Naive thymus-derived CD8-positive, alpha-beta T cell (primary cell): ENCODE measurements at regions not wholly inside any gene's neighbourhood (a gene's known extent, or its start where the extent isn't known, plus 50 kb on each side); places are given as distances from the start of the nearest gene placed in this dataset.
"Not testable (repeated sequence)": the region's sequence is repeated elsewhere in the genome, so short reads cannot be mapped to it uniquely, and the experiment has no call there.

Experiments
- ATAC-seq, 2 donors: fragments of 150-1000 bp; cut with Tn5 transposase in 1 of 2; sonication (Bioruptor Pico), chemical (Tn5 transposase) in 1 of 2; 1 replicate in 1 of 2; 2 replicates in 1 of 2; pipeline ENCODE4 v1.10.0; 2021; ENCODE audit warnings: mild to moderate bottlenecking in 2 of 2, moderate library complexity in 2 of 2
- POLR2A ChIA-PET: fragments of 350-600 bp; sonication (Branson Sonifier 250); formaldehyde crosslinking; loops from one replicate; lab custom pipeline; 2021; ENCODE audit warnings: antibody characterized with exemption; lab: Charles Lee
- DNase-seq, 10 donors: peaks; one replicate each; pipeline versions ENCODE4 v3.0.0 to v3.0.0-alpha.2; 2020 to 2022
- H3K27ac Mint-ChIP-seq, 10 donors: one replicate each; pipeline ENCODE4 v1.8.0; 2020 to 2022; ENCODE audit warnings: mild to moderate bottlenecking in 10 of 10, mixed read lengths in 10 of 10, moderate library complexity in 4 of 10, inconsistent platforms in 1 of 10
- H3K27me3 Mint-ChIP-seq, 5 donors: one replicate each; pipeline ENCODE4 v1.8.0; 2021 to 2022; ENCODE audit warnings: mixed read lengths in 5 of 5
- H3K36me3 Mint-ChIP-seq, 3 donors: one replicate each; pipeline ENCODE4 v1.8.0; 2020 to 2022; ENCODE audit warnings: mixed read lengths in 3 of 3, mild to moderate bottlenecking in 2 of 3, inconsistent platforms in 1 of 3
- H3K4me1 Mint-ChIP-seq, 4 donors: one replicate each; pipeline ENCODE4 v1.8.0; 2021 to 2022; ENCODE audit warnings: mixed read lengths in 4 of 4
- H3K4me3 Mint-ChIP-seq, 10 donors: one replicate each; pipeline ENCODE4 v1.8.0; 2020 to 2022; ENCODE audit warnings: mild to moderate bottlenecking in 10 of 10, mixed read lengths in 10 of 10, moderate library complexity in 6 of 10, inconsistent platforms in 1 of 10
- H3K9me3 Mint-ChIP-seq, 9 donors: one replicate each; pipeline ENCODE4 v1.8.0; 2020 to 2022; ENCODE audit warnings: mixed read lengths in 9 of 9, mild to moderate bottlenecking in 3 of 9, inconsistent platforms in 1 of 9, moderate library complexity in 1 of 9

DNA sequence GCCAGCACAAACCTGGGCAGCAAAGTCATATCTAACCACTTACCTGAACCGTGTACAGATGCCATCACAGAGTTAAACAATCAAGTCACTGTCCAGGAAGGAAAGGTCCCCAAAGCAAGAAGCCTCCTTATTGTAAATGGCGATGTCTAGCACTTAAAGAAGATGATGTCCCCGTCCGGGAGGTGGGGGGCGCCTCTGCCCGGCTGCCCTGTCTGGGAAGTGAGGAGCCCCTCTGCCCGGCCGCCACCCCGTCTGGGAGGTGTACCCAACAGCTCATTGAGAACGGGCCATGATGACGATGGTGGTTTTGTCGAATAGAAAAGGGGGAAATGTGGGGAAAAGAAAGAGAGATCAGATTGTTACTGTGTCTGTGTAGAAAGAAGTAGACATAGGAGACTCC lies 231.9 kb downstream of the SLITRK2 start:
- DNase-seq, H3K9me3 Mint-ChIP-seq, POLR2A ChIA-PET, H3K27me3 Mint-ChIP-seq, H3K36me3 Mint-ChIP-seq, H3K4me3 Mint-ChIP-seq, ATAC-seq, H3K27ac Mint-ChIP-seq, H3K4me1 Mint-ChIP-seq: not testable (repeated sequence)

DNA sequence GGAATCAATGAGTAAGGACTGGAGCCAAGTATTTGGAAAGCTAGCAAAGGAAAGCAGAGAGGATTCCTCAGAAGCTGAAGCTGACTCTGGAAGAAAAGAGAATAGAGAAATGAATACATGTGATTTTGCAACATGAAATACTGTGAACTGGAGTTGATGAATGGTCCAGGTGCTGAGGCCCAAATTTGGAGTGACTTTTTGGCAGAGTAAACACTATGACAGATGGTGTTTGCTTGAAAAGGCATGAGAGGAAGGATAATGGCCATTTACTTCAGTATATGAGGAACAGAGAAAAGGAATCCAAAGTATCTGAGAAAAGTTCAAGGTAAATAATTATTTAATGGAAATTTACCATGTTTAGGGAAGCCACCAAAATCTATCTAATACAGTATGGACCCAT lies 236.7 kb downstream of the SLITRK2 start:
- no peaks in the 10 kb centered on the region for H3K9me3 Mint-ChIP-seq
- POLR2A ChIA-PET: no interaction called here
- H3K4me1 Mint-ChIP-seq: no peaks in the 10 kb centered on the region
- H3K27ac Mint-ChIP-seq: no peak overlapping the region
- DNase-seq (no peak), ATAC-seq (no peak)
- no peaks in the 10 kb centered on the region for H3K27me3 Mint-ChIP-seq
- no peak overlapping the region for H3K4me3 Mint-ChIP-seq
- no peaks in the 10 kb centered on the region for H3K36me3 Mint-ChIP-seq

DNA sequence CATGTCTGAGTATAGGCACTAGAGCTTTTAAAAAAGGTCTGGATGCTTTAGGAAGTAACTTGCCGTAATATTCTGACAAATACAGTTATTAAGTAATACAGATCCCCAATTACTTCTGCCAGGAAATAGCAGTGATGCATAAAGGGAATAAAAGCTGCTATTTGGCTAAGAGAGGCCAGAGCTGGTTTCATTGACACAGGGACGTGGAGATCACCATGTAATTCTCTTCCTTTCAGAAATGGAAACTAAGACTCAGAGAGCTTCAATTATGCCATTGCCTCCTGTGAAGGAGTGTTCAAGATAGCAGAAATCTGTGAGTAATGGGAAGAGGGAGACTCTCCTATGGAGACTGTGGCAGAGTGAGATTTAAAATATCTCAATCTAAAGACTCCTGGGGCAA lies 238.1 kb downstream of the SLITRK2 start:
- no peak overlapping the region for H3K27ac Mint-ChIP-seq
- no peaks in the 10 kb centered on the region for H3K4me1 Mint-ChIP-seq
- POLR2A ChIA-PET: no interaction called here
- DNase-seq (no peak), ATAC-seq (no peak)
- H3K36me3 Mint-ChIP-seq: no peaks in the 10 kb centered on the region
- no peak overlapping the region for H3K4me3 Mint-ChIP-seq
- H3K9me3 Mint-ChIP-seq: no peaks in the 10 kb centered on the region
- no peaks in the 10 kb centered on the region for H3K27me3 Mint-ChIP-seq

DNA sequence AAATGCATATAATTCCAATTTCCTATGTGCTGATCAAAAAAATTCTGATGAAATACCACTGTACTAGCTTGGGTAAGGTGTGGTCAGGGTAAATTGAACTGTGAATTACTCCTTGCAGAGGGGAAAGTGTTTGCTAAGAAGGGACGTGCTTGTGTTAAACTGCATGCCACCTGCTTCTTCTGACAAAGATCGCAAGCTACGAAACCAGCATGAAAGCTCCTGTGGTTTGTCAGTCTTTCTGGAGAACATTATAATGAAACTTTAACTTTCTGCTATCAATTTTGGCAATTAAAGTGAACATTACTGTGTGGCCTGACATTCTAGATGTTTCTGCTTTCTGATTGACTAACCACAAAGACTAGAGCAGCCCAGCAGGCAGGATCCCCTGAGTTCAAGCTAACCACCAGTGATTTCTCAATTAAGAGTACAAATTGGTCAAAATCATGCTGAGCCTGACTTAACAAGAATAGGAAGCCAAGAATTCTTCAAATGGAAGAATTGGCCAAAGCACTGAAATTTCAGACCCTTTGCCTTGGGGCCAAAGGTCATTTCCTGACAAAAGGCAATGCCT lies 239.0 kb downstream of the SLITRK2 start:
- Mint-ChIP-seq H3K4me1 (no peaks in the 10 kb centered on the region), H3K27me3 (no peaks in the 10 kb centered on the region), H3K27ac (no peak overlapping the region), H3K36me3 (no peaks in the 10 kb centered on the region), H3K9me3 (no peaks in the 10 kb centered on the region), H3K4me3 (no peak overlapping the region)
- POLR2A ChIA-PET: no interaction called here
- no peak for DNase-seq
- ATAC-seq: no peak

DNA sequence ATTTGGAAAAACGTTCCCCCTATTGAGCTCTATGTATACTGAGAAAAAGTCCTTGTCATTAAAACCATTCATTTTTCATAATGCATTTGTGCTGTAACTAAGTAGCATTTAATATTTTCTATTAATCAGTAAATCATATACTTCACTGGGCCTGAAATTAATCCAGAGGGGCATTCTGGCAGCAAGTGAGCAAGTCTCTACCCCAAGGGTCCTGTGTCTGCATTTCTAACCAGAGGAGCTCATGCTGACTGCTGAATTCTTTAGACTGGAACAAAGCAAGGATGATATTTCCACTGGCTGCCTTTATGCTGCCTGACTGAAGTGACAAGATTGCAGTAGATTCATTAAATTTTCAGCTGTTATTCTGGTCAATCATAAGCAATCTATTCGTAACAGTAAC lies 246.5 kb downstream of the SLITRK2 start:
- Mint-ChIP-seq H3K4me1 (no peaks in the 10 kb centered on the region), H3K27me3 (no peaks in the 10 kb centered on the region), H3K9me3 (peaks cover 0 to 4% (median 0%) of the 10 kb centered on the region in 9 donors), H3K4me3 (no peak overlapping the region), H3K36me3 (no peaks in the 10 kb centered on the region), H3K27ac (no peak overlapping the region)
- DNase-seq (no peak), ATAC-seq (no peak)
- POLR2A ChIA-PET: no interaction called here

DNA sequence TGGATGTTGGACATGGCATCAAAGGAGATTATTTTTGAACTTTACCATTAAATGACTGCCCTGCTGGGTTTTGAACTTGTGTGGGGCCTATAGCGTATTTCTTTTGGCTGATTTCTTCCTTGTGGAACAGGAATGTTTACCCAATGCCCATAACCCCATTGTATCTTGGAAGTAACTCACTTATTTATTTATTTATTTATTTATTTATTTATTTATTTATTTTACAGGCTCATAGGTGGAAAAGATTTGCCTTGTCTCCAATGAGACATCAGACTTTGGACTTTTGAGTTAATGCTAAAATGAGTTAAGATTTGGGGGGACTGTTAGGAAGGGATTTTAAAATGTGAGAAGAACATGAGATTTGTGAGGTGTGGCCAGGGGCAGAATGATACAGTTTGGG lies 273.1 kb downstream of the SLITRK2 start:
- Mint-ChIP-seq H3K27me3 (no peaks in the 10 kb centered on the region), H3K4me1 (no peaks in the 10 kb centered on the region)

DNA sequence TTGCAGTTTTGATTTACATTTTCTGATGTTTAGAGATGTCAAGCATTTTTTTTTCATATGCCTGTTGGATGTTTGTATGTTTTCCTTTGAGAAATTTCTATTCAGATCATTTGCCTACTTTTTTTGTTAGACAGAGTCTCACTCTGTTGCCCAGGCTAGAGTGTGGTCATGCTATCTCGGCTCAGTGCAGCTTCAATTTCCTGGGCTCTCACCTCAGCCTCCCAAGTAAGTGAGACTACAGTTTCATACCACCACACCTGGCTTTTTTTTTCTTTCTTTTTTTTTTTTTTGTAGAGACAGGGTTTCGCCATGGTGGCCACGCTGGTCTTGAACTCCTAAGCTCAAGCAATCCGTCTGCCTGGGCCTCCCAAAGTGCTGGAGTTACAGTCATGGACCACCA lies 291.7 kb downstream of the SLITRK2 start:
- ATAC-seq (no peak), DNase-seq (no peak)
- POLR2A ChIA-PET: no interaction called here
- Mint-ChIP-seq H3K27me3 (no peaks in the 10 kb centered on the region), H3K4me3 (no peak overlapping the region), H3K9me3 (peaks cover 0 to 15% (median 2%) of the 10 kb centered on the region in 9 donors), H3K4me1 (no peaks in the 10 kb centered on the region), H3K27ac (no peak overlapping the region), H3K36me3 (peaks cover 0 to 5% (median 0%) of the 10 kb centered on the region in 3 donors)

More for the DNA sequence above, 273.1 kb downstream of the SLITRK2 start:
- no peak overlapping the region for H3K4me3 Mint-ChIP-seq
- H3K36me3 Mint-ChIP-seq: no peaks in the 10 kb centered on the region
- no peak overlapping the region for H3K27ac Mint-ChIP-seq
- ATAC-seq: no peak
- H3K9me3 Mint-ChIP-seq: peaks cover 0 to 19% (median 0%) of the 10 kb centered on the region in 9 donors
- POLR2A ChIA-PET: no interaction called here
- no peak for DNase-seq

DNA sequence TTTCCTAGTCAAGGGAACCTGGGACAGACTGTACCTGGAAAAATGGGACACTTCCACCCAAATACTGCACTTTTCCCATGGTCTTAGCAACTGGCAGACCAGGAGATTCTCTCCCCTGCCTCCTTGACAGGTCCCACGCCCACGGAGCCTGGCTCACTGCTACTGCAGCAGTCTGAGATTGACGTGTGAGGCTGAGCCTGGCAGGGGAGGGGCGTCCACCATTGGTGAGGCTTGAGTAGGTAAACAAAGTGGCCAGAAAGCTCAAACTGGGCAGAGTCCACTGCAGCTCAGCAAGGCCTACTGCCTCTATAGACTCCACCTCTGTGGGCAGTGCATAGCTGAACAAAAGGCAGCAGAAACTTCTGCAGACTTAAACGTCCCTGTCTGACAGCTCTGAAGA lies 301.4 kb downstream of the SLITRK2 start:
- POLR2A ChIA-PET, DNase-seq, H3K36me3 Mint-ChIP-seq, H3K27ac Mint-ChIP-seq, H3K4me1 Mint-ChIP-seq, H3K27me3 Mint-ChIP-seq, ATAC-seq, H3K4me3 Mint-ChIP-seq: not testable (repeated sequence)
- peaks cover 0 to 11% (median 2%) of the 10 kb centered on the region in 9 donors for H3K9me3 Mint-ChIP-seq

DNA sequence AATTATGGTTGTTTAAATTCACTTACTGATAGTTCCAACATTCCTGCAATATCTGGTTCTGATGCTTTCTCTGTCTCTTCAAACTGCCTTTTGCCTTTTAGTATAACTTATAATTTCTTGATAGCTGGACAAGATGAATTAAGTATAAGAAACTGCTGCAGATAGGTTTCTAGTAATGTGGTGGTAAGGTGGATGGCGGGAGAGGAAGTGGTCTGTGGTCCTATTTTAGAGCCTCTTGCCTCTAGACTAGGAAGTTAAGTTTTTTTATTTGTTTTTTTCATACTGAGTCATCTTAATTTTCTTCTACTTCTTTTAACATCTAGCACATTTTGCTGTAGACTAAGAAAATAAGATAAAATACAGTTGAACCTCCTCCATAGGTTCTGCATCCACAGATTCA lies 310.0 kb downstream of the SLITRK2 start:
- H3K27me3 Mint-ChIP-seq: no peaks in the 10 kb centered on the region
- peaks cover 0 to 8% (median 4%) of the 10 kb centered on the region in 9 donors for H3K9me3 Mint-ChIP-seq
- H3K27ac Mint-ChIP-seq: no peak overlapping the region
- POLR2A ChIA-PET: no interaction called here
- ATAC-seq: no peak
- no peak overlapping the region for H3K4me3 Mint-ChIP-seq
- H3K36me3 Mint-ChIP-seq: no peaks in the 10 kb centered on the region
- H3K4me1 Mint-ChIP-seq: no peaks in the 10 kb centered on the region
- no peak for DNase-seq

DNA sequence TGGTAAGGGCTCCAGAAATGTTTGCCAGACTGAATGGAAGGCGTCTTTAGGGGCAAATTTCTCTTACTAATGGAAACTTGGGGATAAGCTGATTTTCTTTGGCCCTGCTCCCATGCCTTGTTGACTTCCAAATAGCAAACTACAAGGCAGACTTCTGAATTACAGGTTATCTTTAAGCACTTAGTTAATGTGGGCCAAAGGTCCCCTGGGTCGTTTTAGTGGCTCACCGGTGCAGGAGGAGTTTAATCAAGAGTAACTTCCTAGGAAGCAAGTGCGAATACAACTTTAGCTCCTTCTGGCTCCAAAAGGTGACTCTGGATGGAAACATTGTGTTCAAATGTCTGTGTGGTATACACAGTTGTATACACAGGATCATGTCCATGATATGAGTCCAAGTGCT lies 323.6 kb downstream of the SLITRK2 start:
- POLR2A ChIA-PET: no interaction called here
- ATAC-seq: no peak
- Mint-ChIP-seq H3K27me3 (no peaks in the 10 kb centered on the region), H3K4me1 (no peaks in the 10 kb centered on the region), H3K9me3 (peaks cover 0 to 5% (median 0%) of the 10 kb centered on the region in 9 donors), H3K27ac (no peak overlapping the region), H3K4me3 (no peak overlapping the region), H3K36me3 (no peaks in the 10 kb centered on the region)
- no peak for DNase-seq

DNA sequence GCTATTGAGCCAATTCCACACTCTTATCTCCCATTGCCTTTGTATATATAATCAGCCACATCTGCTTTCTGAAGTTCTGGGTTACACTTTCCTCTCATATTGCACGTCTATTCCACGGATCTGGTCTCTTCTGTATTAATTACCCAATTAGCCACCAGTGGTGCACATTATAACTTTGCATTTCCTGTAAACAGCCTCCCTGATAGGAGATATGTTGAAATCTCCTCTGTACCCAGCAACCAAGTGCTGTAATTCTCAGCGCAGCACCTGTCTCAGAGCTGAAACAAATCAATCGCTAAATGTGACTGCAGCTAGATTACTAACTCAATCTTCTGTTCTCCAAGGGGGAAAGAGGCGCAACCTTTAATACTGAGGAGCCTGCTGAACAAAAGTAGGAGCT lies 326.4 kb downstream of the SLITRK2 start:
- peaks cover 0 to 5% (median 0%) of the 10 kb centered on the region in 9 donors for H3K9me3 Mint-ChIP-seq
- no peak overlapping the region for H3K4me3 Mint-ChIP-seq
- ATAC-seq (no peak), DNase-seq (no peak)
- H3K27me3 Mint-ChIP-seq: no peaks in the 10 kb centered on the region
- no peak overlapping the region for H3K27ac Mint-ChIP-seq
- H3K4me1 Mint-ChIP-seq: no peaks in the 10 kb centered on the region
- no peaks in the 10 kb centered on the region for H3K36me3 Mint-ChIP-seq
- POLR2A ChIA-PET: no interaction called here

DNA sequence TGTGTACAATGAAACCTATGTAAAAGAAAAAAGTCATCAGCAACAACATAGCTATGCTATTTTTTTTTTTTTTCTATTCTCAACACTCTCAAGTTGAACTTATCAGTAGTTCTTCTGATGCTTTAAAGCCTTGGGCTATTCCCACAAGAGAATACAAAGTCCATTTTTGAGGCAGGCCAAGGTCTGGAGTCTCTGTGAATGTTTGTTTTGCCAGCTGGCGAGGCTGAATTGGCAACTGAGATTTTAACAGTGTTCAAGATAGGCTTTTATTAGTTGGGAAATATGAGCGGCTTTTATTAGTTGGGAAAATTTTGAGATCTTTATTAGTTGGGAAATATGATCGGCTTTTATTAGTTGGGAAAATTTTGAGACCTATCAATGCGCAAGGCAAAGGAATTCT lies 336.6 kb downstream of the SLITRK2 start:
- no peak for ATAC-seq
- no peaks in the 10 kb centered on the region for H3K4me1 Mint-ChIP-seq

DNA sequence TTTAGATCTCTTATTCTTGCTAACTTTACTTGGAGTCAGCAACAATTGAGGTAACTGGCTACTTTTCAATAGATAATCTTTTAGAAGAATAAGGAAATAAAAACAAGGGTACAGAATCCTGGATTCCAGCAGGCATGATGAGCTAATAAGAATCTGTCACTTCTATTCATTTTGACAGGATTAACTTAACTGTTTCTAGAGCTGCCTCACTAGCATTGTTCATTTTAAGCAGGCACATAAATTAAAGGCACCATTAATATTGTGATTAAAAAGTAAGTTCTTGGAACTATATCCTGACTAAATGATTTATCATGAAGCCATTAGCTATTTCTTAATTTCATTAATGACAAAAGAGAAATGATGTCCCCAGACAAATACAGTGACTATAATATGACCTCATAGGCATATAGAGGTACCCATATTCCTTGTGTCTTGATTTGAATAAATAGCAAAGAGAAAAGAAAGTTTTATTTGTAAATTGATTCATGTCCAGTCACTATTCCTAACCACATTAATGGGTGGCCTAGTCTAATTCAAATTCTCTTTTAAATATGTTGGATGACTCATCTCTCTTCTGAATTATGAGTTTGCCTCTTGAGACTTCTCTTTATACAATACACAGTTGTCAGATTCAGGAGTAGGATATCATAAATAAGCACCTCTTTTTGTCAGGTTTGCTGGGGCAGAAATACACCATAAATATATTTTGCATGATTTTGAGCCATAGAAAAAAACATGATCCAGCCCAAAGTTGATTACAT lies 343.0 kb downstream of the SLITRK2 start:
- Mint-ChIP-seq H3K36me3 (no peaks in the 10 kb centered on the region), H3K27me3 (no peaks in the 10 kb centered on the region), H3K4me1 (no peaks in the 10 kb centered on the region), H3K9me3 (peaks cover 0 to 7% (median 0%) of the 10 kb centered on the region in 9 donors), H3K4me3 (no peak overlapping the region), H3K27ac (no peak overlapping the region)
- POLR2A ChIA-PET: no interaction called here
- ATAC-seq (no peak), DNase-seq (no peak)

More for the DNA sequence above, 336.6 kb downstream of the SLITRK2 start:
- no peaks in the 10 kb centered on the region for H3K27me3 Mint-ChIP-seq
- H3K9me3 Mint-ChIP-seq: peaks cover 0 to 4% (median 0%) of the 10 kb centered on the region in 9 donors
- H3K36me3 Mint-ChIP-seq: no peaks in the 10 kb centered on the region
- no peak overlapping the region for H3K4me3 Mint-ChIP-seq
- DNase-seq: no peak
- H3K27ac Mint-ChIP-seq: no peak overlapping the region
- POLR2A ChIA-PET: no interaction called here

DNA sequence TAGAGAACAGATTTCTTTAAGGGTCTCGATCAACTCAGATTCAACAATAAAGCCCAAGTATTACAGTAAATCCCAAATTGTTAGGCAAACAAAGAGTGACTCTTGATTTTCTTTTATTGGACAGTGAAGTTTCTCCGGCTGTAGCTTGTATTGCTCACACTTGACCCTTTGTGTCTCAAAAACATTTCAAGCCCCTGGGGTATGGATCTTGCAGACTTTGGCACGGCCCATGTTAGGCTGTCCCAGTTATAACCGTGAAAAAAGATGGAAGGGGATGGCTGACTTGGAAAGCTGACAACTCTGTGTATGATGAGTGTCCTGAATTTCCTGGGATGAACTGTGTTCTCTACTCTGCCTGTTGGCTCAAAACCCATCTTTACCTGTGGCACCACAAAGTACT lies 356.1 kb downstream of the SLITRK2 start:
- Mint-ChIP-seq H3K27me3 (no peaks in the 10 kb centered on the region), H3K4me1 (no peaks in the 10 kb centered on the region), H3K36me3 (no peaks in the 10 kb centered on the region), H3K4me3 (no peak overlapping the region), H3K9me3 (peaks cover 0 to 9% (median 0%) of the 10 kb centered on the region in 9 donors), H3K27ac (no peak overlapping the region)
- DNase-seq: no peak
- ATAC-seq: no peak
- POLR2A ChIA-PET: no interaction called here
